Ascending aorta (tissue), 2 donors: ENCODE measurements at regions not wholly inside any gene's neighbourhood (a gene's known extent, or its start where the extent isn't known, plus 50 kb on each side); places are given as distances from the start of the nearest gene placed in this dataset.
A peak's percentile ranks its signal among the peaks of the same experiment; 100 is the strongest.

Experiments used
- DNase-seq, 2 donors: peaks; one replicate each; pipeline ENCODE4 v3.0.0-alpha.2; 2019; ENCODE audit warnings: low spot score in 2 of 2
- H3K27ac ChIP-seq, 2 donors: fragments of 200-600 bp; sonication (generic); one replicate each; pipeline ENCODE4 v1.5.1; 2016 to 2017; ENCODE audit warnings: mild to moderate bottlenecking in 1 of 2
- H3K27me3 ChIP-seq: fragments of 200-600 bp; sonication (generic); one replicate; pipeline ENCODE4 v1.5.1; 2017
- H3K36me3 ChIP-seq, 2 donors: fragments of 200-600 bp; sonication (generic); one replicate each; pipeline ENCODE4 v1.5.1; 2016
- H3K4me1 ChIP-seq, 2 donors: fragments of 200-600 bp; sonication (generic); one replicate each; pipeline ENCODE4 v1.5.1; 2016 to 2017; ENCODE audit warnings: mild to moderate bottlenecking in 1 of 2
- H3K4me3 ChIP-seq, 2 donors: fragments of 200-600 bp; sonication (generic); one replicate each; pipeline ENCODE4 v1.5.1; 2016 to 2017; ENCODE audit warnings: mild to moderate bottlenecking in 1 of 2
- H3K9me3 ChIP-seq, 2 donors: fragments of 200-600 bp; sonication (generic); one replicate each; pipeline ENCODE4 v1.5.1; 2016
- intact Hi-C: fragments of 100-400 bp; cut with DNase I; formaldehyde crosslinking; loops from one replicate; pipeline ENCODE4 v1.15.1; 2023
- TF ChIP-seq, protein P1 (sequence below), 3 experiments: fragments of 200-600 bp in 2 of 3; fragments of 450-650 bp in 1 of 3; sonication (generic) in 2 of 3; IDR thresholded peaks; one replicate each; pipeline ENCODE4 v1.5.1; 2016 to 2019; ENCODE audit warnings: antibody characterized with exemption in 3 of 3, mild to moderate bottlenecking in 1 of 3, moderate library complexity in 1 of 3

DNA sequence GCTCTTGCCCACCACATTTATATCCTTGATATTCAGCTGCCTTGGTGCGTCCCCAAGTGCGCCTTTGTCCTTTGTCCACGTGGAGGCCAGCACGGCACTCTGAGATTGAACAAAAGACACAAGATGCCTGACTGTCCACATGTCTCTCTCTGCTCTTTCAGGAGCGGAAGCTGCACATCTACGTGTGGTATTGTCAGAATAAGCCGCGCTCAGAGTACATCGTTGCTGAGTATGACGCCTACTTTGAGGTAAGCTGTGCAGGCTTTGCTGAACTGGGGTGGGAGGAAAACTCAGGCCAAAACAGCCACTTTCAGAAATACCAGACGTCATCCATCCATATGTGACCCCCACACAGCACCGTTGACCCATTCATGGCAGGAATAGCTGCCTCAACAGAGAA is 72.0 kb upstream of the UMPS start:
- Histone ChIP-seq H3K27me3 (no peaks in the 10 kb centered on the region), H3K27ac (no peak overlapping the region), H3K4me3 (no peak overlapping the region), H3K4me1 (no peaks in the 10 kb centered on the region), H3K9me3 (no peaks in the 10 kb centered on the region), H3K36me3 (peaks cover 65 to 92% of the 10 kb centered on the region in 2 donors)
- intact Hi-C loops: no loop called here
- no peak for DNase-seq
- TF ChIP-seq, protein P1, sequence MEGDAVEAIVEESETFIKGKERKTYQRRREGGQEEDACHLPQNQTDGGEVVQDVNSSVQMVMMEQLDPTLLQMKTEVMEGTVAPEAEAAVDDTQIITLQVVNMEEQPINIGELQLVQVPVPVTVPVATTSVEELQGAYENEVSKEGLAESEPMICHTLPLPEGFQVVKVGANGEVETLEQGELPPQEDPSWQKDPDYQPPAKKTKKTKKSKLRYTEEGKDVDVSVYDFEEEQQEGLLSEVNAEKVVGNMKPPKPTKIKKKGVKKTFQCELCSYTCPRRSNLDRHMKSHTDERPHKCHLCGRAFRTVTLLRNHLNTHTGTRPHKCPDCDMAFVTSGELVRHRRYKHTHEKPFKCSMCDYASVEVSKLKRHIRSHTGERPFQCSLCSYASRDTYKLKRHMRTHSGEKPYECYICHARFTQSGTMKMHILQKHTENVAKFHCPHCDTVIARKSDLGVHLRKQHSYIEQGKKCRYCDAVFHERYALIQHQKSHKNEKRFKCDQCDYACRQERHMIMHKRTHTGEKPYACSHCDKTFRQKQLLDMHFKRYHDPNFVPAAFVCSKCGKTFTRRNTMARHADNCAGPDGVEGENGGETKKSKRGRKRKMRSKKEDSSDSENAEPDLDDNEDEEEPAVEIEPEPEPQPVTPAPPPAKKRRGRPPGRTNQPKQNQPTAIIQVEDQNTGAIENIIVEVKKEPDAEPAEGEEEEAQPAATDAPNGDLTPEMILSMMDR (IDR thresholded peaks at IDR 0.05): no peak

DNA sequence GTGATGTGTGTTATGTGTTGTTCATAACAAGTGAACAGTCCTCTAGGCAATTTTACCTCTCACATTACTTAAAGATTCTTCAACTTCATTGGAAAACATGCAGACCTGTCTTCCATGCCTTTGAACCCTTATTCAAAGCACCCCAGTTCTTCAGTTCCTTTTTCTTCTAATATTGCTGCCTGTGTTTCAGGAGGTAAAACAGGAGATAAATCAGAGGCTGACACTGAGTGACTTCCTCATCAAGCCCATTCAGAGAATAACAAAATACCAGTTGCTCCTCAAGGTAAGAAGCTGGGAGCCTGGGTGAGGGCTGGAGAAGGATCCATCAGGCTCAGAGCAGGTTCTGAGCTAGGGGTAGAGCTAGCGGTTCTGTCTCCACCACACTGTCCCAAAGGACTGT is 71.1 kb upstream of the UMPS start:
- DNase-seq: no peak
- intact Hi-C loops: no loop called here
- H3K36me3 ChIP-seq: peaks cover 66 to 92% of the 10 kb centered on the region in 2 donors
- H3K9me3 ChIP-seq: no peaks in the 10 kb centered on the region
- no peak overlapping the region for H3K4me3 ChIP-seq
- no peak overlapping the region for H3K27ac ChIP-seq
- no peaks in the 10 kb centered on the region for H3K4me1 ChIP-seq
- TF ChIP-seq, protein P1 (IDR thresholded peaks at IDR 0.05): no peak
- no peaks in the 10 kb centered on the region for H3K27me3 ChIP-seq

DNA sequence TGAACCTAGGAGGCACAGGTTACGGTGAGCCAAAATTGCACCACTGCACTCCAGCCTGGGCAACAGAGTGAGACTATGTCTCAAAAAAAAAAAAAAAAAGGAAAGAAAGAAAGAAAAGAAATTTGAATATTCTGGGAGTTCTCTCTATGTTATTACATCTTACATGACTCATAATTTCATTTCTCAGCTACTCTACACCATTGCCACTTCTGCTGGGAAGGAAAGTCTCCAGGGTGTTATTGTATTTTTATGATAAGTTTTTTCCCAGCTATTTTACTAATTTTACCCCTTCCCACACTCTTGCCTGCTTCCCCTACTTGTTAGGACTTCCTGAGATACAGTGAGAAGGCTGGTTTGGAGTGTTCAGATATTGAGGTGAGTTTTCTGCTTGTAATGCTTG is 69.7 kb upstream of the UMPS start:
- H3K4me1 ChIP-seq: no peaks in the 10 kb centered on the region
- no peak overlapping the region for H3K27ac ChIP-seq
- H3K36me3 ChIP-seq: peaks cover 63 to 87% of the 10 kb centered on the region in 2 donors
- TF ChIP-seq, protein P1 (IDR thresholded peaks at IDR 0.05): no peak
- no peaks in the 10 kb centered on the region for H3K9me3 ChIP-seq
- intact Hi-C loops: no loop called here
- no peak for DNase-seq
- H3K4me3 ChIP-seq: no peak overlapping the region
- no peaks in the 10 kb centered on the region for H3K27me3 ChIP-seq

DNA sequence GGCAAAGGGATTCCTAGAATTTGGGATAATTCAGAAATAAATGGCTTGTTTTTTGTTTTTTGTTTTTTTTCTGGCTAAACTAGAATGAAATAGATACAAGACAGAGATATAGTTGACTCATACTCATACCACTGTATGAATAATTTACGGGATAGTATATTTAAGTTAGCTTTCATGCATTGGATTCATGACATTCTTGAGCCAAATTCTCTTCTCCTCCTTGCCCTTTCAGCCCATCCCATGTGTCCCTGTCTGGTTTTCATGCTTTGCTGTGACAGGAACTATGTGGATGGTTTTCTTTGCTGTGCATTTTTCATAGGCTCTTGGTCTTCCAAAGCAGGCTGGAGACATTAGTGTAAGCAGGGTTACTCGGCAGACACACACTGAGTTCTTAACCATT is 66.6 kb upstream of the UMPS start:
- intact Hi-C loops: no loop called here
- no peaks in the 10 kb centered on the region for H3K9me3 ChIP-seq
- no peaks in the 10 kb centered on the region for H3K4me1 ChIP-seq
- TF ChIP-seq, protein P1 (IDR thresholded peaks at IDR 0.05): no peak
- H3K36me3 ChIP-seq: peaks cover 58 to 87% of the 10 kb centered on the region in 2 donors
- no peaks in the 10 kb centered on the region for H3K27me3 ChIP-seq
- DNase-seq: no peak
- no peak overlapping the region for H3K27ac ChIP-seq
- no peak overlapping the region for H3K4me3 ChIP-seq

DNA sequence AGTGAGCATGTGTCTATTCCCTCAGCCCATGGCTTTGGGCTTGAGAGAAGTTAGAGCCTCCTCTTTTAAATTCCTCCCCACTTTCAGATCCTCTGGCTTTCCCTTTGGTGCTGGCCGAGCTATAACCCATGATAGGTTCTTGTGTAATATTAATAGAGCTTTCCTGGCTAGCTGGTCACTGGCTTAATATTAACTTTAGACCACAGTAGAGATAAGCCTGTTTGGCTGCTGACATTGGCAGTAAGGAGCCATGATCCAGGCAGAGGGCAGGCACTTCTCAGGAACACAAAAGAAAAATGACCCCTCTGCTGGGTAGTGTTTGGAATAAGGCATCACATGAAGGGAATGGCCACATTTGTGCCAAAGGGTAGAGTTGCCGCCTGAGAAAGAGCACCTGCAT is 65.4 kb upstream of the UMPS start:
- peak overlapping the region in 1 of 2 donors; percentile 29 for H3K27ac ChIP-seq
- no peaks in the 10 kb centered on the region for H3K4me1 ChIP-seq
- no peak for DNase-seq
- H3K36me3 ChIP-seq: peaks cover 49 to 84% of the 10 kb centered on the region in 2 donors
- intact Hi-C loops: no loop called here
- H3K9me3 ChIP-seq: no peaks in the 10 kb centered on the region
- H3K4me3 ChIP-seq: no peak overlapping the region
- TF ChIP-seq, protein P1 (IDR thresholded peaks at IDR 0.05): no peak
- H3K27me3 ChIP-seq: no peaks in the 10 kb centered on the region

DNA sequence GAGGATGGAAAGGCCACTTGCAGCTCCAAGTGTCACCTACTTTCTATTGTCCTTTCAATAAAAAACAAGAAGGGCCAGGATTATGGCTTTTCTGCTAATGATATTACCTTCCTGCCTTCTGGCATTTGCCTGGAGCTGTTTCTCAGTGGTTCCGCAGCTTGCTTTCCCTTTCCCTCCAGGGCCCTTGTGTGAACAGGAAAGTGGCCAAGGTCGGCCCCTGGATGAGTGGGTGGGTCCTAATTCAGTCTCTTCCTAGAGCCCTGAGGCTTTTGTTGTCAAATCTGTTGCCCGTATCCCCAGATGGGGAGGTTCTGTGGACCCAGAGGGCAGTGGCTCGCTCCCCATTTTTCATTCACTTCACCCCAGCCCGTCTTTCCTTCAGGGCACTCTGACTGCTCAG is 64.2 kb upstream of the UMPS start:
- Histone ChIP-seq H3K27ac (no peak overlapping the region), H3K4me3 (no peak overlapping the region), H3K27me3 (no peaks in the 10 kb centered on the region), H3K4me1 (no peaks in the 10 kb centered on the region), H3K9me3 (no peaks in the 10 kb centered on the region), H3K36me3 (peaks cover 49 to 87% of the 10 kb centered on the region in 2 donors)
- intact Hi-C loops: no loop called here
- TF ChIP-seq, protein P1 (IDR thresholded peaks at IDR 0.05): no peak
- no peak for DNase-seq
